H1 (cell line): ENCODE measurements at regions not wholly inside any gene's neighbourhood (a gene's known extent, or its start where the extent isn't known, plus 50 kb on each side); places are given as distances from the start of the nearest gene placed in this dataset.

Experiments
- CTCF ChIA-PET: fragments of 300-600 bp; sonication (Branson Sonifier 250); formaldehyde crosslinking; loops from one replicate; lab custom pipeline; 2021; ENCODE audit not compliant: partially characterized antibody; lab: Charles Lee
- POLR2A ChIA-PET: fragments of 300-600 bp; sonication (Branson Sonifier 250); formaldehyde crosslinking; loops from one replicate; lab custom pipeline; 2021; ENCODE audit warnings: inconsistent platforms; ENCODE audit not compliant: partially characterized antibody; lab: Charles Lee
- DNase-seq, 2 experiments: peaks; one replicate each; pipeline versions ENCODE4 v3.0.0 to v3.0.0-alpha.2; 2010 to 2022; ENCODE audit warnings: low spot score in 2 of 2, low read depth in 1 of 2, mixed read lengths in 1 of 2
- FAIRE-seq: peaks from 2 replicates; lab custom pipeline; 2011; peaks lifted over from hg19 to GRCh38; lab: Jason Lieb, UNC
- H2AFZ ChIP-seq: 2 replicates; pipeline ENCODE4 v1.8.1; 2012; ENCODE audit warnings: low read length, inconsistent platforms
- H2AK5ac ChIP-seq: 2 replicates; pipeline ENCODE4 v1.6.1; 2013; ENCODE audit warnings: low read depth, low read length
- H2BK120ac ChIP-seq: replicated peaks from 2 replicates; pipeline ENCODE3; 2013; ENCODE audit warnings: low read depth, low read length, inconsistent platforms
- H2BK12ac ChIP-seq: 2 replicates; pipeline ENCODE4 v1.6.1; 2013; ENCODE audit warnings: low read depth, low read length
- H2BK15ac ChIP-seq: 2 replicates; pipeline ENCODE4 v1.6.1; 2013; ENCODE audit warnings: low read length
- H2BK20ac ChIP-seq: 2 replicates; pipeline ENCODE4 v1.6.1; 2013; ENCODE audit warnings: low read length
- H2BK5ac ChIP-seq: 2 replicates; pipeline ENCODE4 v1.6.1; 2013; ENCODE audit warnings: low read depth, low read length
- H3K14ac ChIP-seq: 2 replicates; pipeline ENCODE4 v1.6.1; 2013; ENCODE audit warnings: inconsistent platforms; ENCODE audit not compliant: insufficient read length
- H3K18ac ChIP-seq: 2 replicates; pipeline ENCODE4 v1.6.1; 2013; ENCODE audit warnings: low read length; ENCODE audit errors: extremely low read depth
- H3K23ac ChIP-seq: 2 replicates; pipeline ENCODE4 v1.6.1; 2013; ENCODE audit warnings: inconsistent platforms; ENCODE audit not compliant: insufficient read length
- H3K23me2 ChIP-seq: 2 replicates; pipeline ENCODE4 v1.6.1; 2013; ENCODE audit warnings: low read depth, low read length
- H3K27ac ChIP-seq: 2 replicates; pipeline ENCODE4 v1.6.1; 2011; ENCODE audit warnings: low read depth, low read length, inconsistent platforms
- H3K27me3 ChIP-seq, 4 experiments: replicated peaks in 1 of 4; 1 replicate in 1 of 4; 2 replicates in 3 of 4; pipeline versions ENCODE4 v1.6.1 to v1.8.1; 2011 to 2013; ENCODE audit warnings: low read length in 3 of 4, mild to moderate bottlenecking in 3 of 4, inconsistent platforms in 2 of 4, mixed read lengths in 2 of 4, moderate library complexity in 1 of 4; ENCODE audit not compliant: control insufficient read depth in 3 of 4, insufficient read depth in 3 of 4; ENCODE audit errors: extremely low read depth in 1 of 4
- H3K36me3 ChIP-seq, 4 experiments: 2 replicates each; pipeline versions ENCODE4 v1.6.1 to v1.8.1; 2011 to 2013; ENCODE audit warnings: mild to moderate bottlenecking in 4 of 4, low read length in 3 of 4, moderate library complexity in 2 of 4, control low read depth in 1 of 4, inconsistent platforms in 1 of 4; ENCODE audit not compliant: insufficient read depth in 4 of 4, control insufficient read depth in 2 of 4
- H3K4ac ChIP-seq: replicated peaks from 2 replicates; pipeline ENCODE3; 2013; ENCODE audit warnings: low read length, low read depth, mixed read lengths, inconsistent platforms; ENCODE audit not compliant: insufficient read length
- H3K4me1 ChIP-seq, 4 experiments: replicated peaks in 1 of 4; 1 replicate in 1 of 4; 2 replicates in 3 of 4; pipeline versions ENCODE4 v1.6.1 to v1.8.1; 2011 to 2013; ENCODE audit warnings: low read length in 3 of 4, inconsistent platforms in 2 of 4, mixed read lengths in 1 of 4; ENCODE audit not compliant: insufficient read depth in 4 of 4, control insufficient read depth in 3 of 4
- H3K4me2 ChIP-seq, 2 experiments: 2 replicates each; pipeline versions ENCODE4 v1.6.1 to v1.8.1; 2011 to 2013; ENCODE audit warnings: low read depth in 2 of 2, low read length in 2 of 2, control low read depth in 1 of 2, inconsistent platforms in 1 of 2, mild to moderate bottlenecking in 1 of 2; ENCODE audit not compliant: insufficient read depth in 1 of 2
- H3K4me3 ChIP-seq, 4 experiments: fragments of 200-600, 300-600 bp in 1 of 4; sonication (generic), shearing (Covaris generic), sonication (Bioruptor Twin) in 1 of 4; 2 replicates each; pipeline versions ENCODE4 v1.5.1 to v1.8.1; 2011 to 2016; ENCODE audit warnings: low read length in 4 of 4, low read depth in 3 of 4, control low read depth in 2 of 4, inconsistent platforms in 2 of 4, mild to moderate bottlenecking in 2 of 4, mixed read lengths in 1 of 4, moderate library complexity in 1 of 4; ENCODE audit not compliant: insufficient read depth in 2 of 4; ENCODE audit errors: extremely low read depth in 1 of 4
- H3K56ac ChIP-seq: replicated peaks from 2 replicates; pipeline ENCODE3; 2013; ENCODE audit warnings: low read depth, mild to moderate bottlenecking, mixed read lengths, low read length, inconsistent platforms; ENCODE audit not compliant: insufficient read length
- H3K79me1 ChIP-seq: 2 replicates; pipeline ENCODE4 v1.6.1; 2013; ENCODE audit warnings: low read depth, low read length, control low read depth
- H3K79me2 ChIP-seq, 2 experiments: 2 replicates each; pipeline versions ENCODE4 v1.6.1 to v1.8.1; 2012 to 2013; ENCODE audit warnings: low read length in 2 of 2, mild to moderate bottlenecking in 2 of 2, inconsistent platforms in 1 of 2; ENCODE audit not compliant: insufficient read depth in 2 of 2, control insufficient read depth in 1 of 2
- H3K9ac ChIP-seq, 4 experiments: replicated peaks in 1 of 4; 1 replicate in 1 of 4; 2 replicates in 3 of 4; pipeline versions ENCODE4 v1.6.1 to v1.8.1; 2011 to 2013; ENCODE audit warnings: low read depth in 3 of 4, low read length in 3 of 4, control low read depth in 2 of 4, mild to moderate bottlenecking in 2 of 4, moderate library complexity in 2 of 4, inconsistent platforms in 1 of 4; ENCODE audit errors: extremely low read depth in 1 of 4
- H3K9me3 ChIP-seq, 2 experiments: 2 replicates each; pipeline versions ENCODE4 v1.6.1 to v1.8.1; 2012 to 2013; ENCODE audit warnings: mild to moderate bottlenecking in 2 of 2, moderate library complexity in 2 of 2, control low read depth in 1 of 2, inconsistent platforms in 1 of 2, low read depth in 1 of 2, low read length in 1 of 2, mixed read lengths in 1 of 2; ENCODE audit not compliant: insufficient read depth in 2 of 2
- H4K20me1 ChIP-seq, 2 experiments: replicated peaks in 1 of 2; 2 replicates each; pipeline versions ENCODE3 to v1.8.1; 2011 to 2013; ENCODE audit warnings: inconsistent platforms in 2 of 2, low read length in 2 of 2, mild to moderate bottlenecking in 1 of 2; ENCODE audit not compliant: insufficient read depth in 2 of 2, control insufficient read depth in 1 of 2
- H4K5ac ChIP-seq: 2 replicates; pipeline ENCODE4 v1.6.1; 2013; ENCODE audit warnings: low read length, low read depth, mixed read lengths, inconsistent platforms; ENCODE audit not compliant: insufficient read length
- H4K8ac ChIP-seq: 2 replicates; pipeline ENCODE4 v1.8.0; 2013; ENCODE audit warnings: mild to moderate bottlenecking, moderate library complexity, low read length, inconsistent platforms; ENCODE audit not compliant: insufficient read depth; ENCODE audit errors: extremely low read depth
- H4K91ac ChIP-seq: replicated peaks from 2 replicates; pipeline ENCODE3; 2013; ENCODE audit warnings: low read length, mixed read lengths, inconsistent platforms; ENCODE audit not compliant: insufficient read length
- CHD2 ChIP-seq: IDR thresholded peaks from 2 replicates; pipeline ENCODE4 v1.6.1; 2012; ENCODE audit warnings: low read length, improper control_type of control experiment
- E2F6 ChIP-seq: IDR thresholded peaks from 2 replicates; pipeline ENCODE4 v1.6.1; 2012; ENCODE audit warnings: inconsistent platforms
- EP300 ChIP-seq, 2 experiments: IDR thresholded peaks; 1 replicate in 1 of 2; 2 replicates in 1 of 2; pipeline ENCODE4 v1.6.1; 2011 to 2012; ENCODE audit warnings: low read depth in 2 of 2, low read length in 2 of 2, mild to moderate bottlenecking in 2 of 2, borderline replicate concordance in 1 of 2, inconsistent platforms in 1 of 2, moderate library complexity in 1 of 2
- KDM5A ChIP-seq: fragments of 200-600 bp; IDR thresholded peaks from 2 replicates; pipeline ENCODE4 v1.7.1; 2012; ENCODE audit warnings: mild to moderate bottlenecking, low read length, inconsistent platforms, mixed read lengths
- NANOG ChIP-seq: IDR thresholded peaks from 2 replicates; pipeline ENCODE4 v1.6.1; 2011; ENCODE audit warnings: low read length, low read depth, mild to moderate bottlenecking, inconsistent platforms; ENCODE audit not compliant: insufficient read depth, poor library complexity, severe bottlenecking
- POLR2A ChIP-seq, 2 experiments: IDR thresholded peaks; 1 replicate in 1 of 2; 2 replicates in 1 of 2; pipeline ENCODE4 v1.6.1; 2011; ENCODE audit warnings: low read depth in 2 of 2, low read length in 2 of 2, mild to moderate bottlenecking in 2 of 2; ENCODE audit errors: control extremely low read depth in 1 of 2
- RXRA ChIP-seq: IDR thresholded peaks from 2 replicates; pipeline ENCODE4 v1.6.1; 2011; ENCODE audit warnings: low read depth, mild to moderate bottlenecking, low read length, moderate library complexity; ENCODE audit not compliant: insufficient read depth
- SRF ChIP-seq: IDR thresholded peaks from 2 replicates; pipeline ENCODE4 v1.6.1; 2011; ENCODE audit warnings: mild to moderate bottlenecking, low read depth, low read length, moderate library complexity
- TEAD4 ChIP-seq: IDR thresholded peaks from 2 replicates; pipeline ENCODE4 v1.6.1; 2012; ENCODE audit warnings: low read depth, low read length, inconsistent platforms, mixed read lengths
- YY1 ChIP-seq: IDR thresholded peaks from 2 replicates; pipeline ENCODE4 v1.6.1; 2011; ENCODE audit warnings: low read depth, mild to moderate bottlenecking, low read length

DNA sequence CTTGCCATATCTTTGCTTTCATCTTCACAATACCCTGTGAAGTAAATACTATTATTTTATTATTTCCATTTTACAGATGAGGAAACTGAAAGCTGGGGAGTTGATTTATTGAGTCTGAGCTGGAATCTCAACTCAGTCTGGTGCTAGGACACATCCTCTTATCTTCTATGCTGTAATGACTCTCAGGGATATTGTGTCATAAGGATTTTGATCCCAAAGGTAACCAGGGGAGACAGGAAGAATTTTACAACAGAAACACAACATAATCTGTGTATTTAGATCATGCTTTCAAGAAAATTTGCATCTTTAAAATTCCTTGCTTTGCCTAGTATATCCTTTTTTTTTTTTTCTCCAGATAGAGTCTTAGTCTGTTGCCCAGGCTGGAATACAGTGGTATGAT lies 123.3 kb upstream of the BTG1 start:
- H2BK120ac ChIP-seq = no peak overlapping the region
- H3K4me3 ChIP-seq = no peak overlapping the region
- DNase-seq (no peak), FAIRE-seq (no peak)
- H4K20me1 ChIP-seq = no peaks in the 10 kb centered on the region
- no peak overlapping the region for H3K56ac ChIP-seq
- no peak overlapping the region for H4K5ac ChIP-seq
- no peak overlapping the region for H2BK15ac ChIP-seq
- CTCF ChIA-PET = no interaction called here
- no peak overlapping the region for H3K4me2 ChIP-seq
- H3K4me1 ChIP-seq = peaks cover 0 to 2% (median 0%) of the 10 kb centered on the region in 4 experiments; a peak in 1 of 7 replicates
- H3K9me3 ChIP-seq = no peaks in the 10 kb centered on the region
- H3K27ac ChIP-seq = no peak overlapping the region
- H4K8ac ChIP-seq = no peak overlapping the region
- H3K79me2 ChIP-seq = no peaks in the 10 kb centered on the region
- H2BK5ac ChIP-seq = no peak overlapping the region
- no peak overlapping the region for H2BK20ac ChIP-seq
- H2AFZ ChIP-seq = no peak overlapping the region
- no peak overlapping the region for H3K4ac ChIP-seq
- H2AK5ac ChIP-seq = no peak overlapping the region
- no peak overlapping the region for H2BK12ac ChIP-seq
- no peaks in the 10 kb centered on the region for H3K79me1 ChIP-seq
- no peak overlapping the region for H3K9ac ChIP-seq
- H3K18ac ChIP-seq = no peak overlapping the region
- no peak for TF ChIP-seq NANOG
- no peak for TF ChIP-seq RXRA
- no peak for TF ChIP-seq POLR2A (IDR thresholded peaks at IDR 0.05; ENCODE audit: control extremely low read depth in 1 of 2, low read depth in 2 of 2, low read length in 2 of 2)
- no peak for TF ChIP-seq TEAD4
- no peak for TF ChIP-seq KDM5A
- TF ChIP-seq EP300 (IDR thresholded peaks at IDR 0.05; ENCODE audit: borderline replicate concordance in 1 of 2, low read depth in 2 of 2, low read length in 2 of 2) = no peak
- no peak for TF ChIP-seq YY1
- TF ChIP-seq E2F6 = no peak
- no peak for TF ChIP-seq CHD2
- no peak for TF ChIP-seq SRF
- no peak overlapping the region for H4K91ac ChIP-seq
- POLR2A ChIA-PET = no interaction called here
- peaks cover 0 to 2% (median 0%) of the 10 kb centered on the region in 4 experiments; a peak in 1 of 7 replicates for H3K27me3 ChIP-seq
- no peak overlapping the region for H3K23ac ChIP-seq
- peaks cover 2% of the 10 kb centered on the region; the same call in 1 of the 2 replicates for H3K23me2 ChIP-seq
- no peak overlapping the region for H3K14ac ChIP-seq
- H3K36me3 ChIP-seq = no peaks in the 10 kb centered on the region
